Cardiac muscle cell (in vitro differentiated cells and primary cell): ENCODE measurements at regions not wholly inside any gene's neighbourhood (a gene's known extent, or its start where the extent isn't known, plus 50 kb on each side); places are given as distances from the start of the nearest gene placed in this dataset.
A peak's percentile ranks its signal among the peaks of the same experiment; 100 is the strongest.

Experiments
- DNase-seq, 2 donors: peaks; one replicate each; pipeline versions ENCODE4 v3.0.0 to v3.0.0-alpha.2; 2010 to 2017; ENCODE audit warnings: low read depth in 1 of 2, low spot score in 1 of 2
- H3K27ac ChIP-seq: fragments of 200-600 bp; sonication (generic); 2 replicates; pipeline ENCODE4 v1.5.1; 2016
- H3K27me3 ChIP-seq: fragments of 200-600 bp; sonication (generic); 2 replicates; pipeline ENCODE4 v1.6.0; 2016; ENCODE audit warnings: control low read depth
- H3K36me3 ChIP-seq: fragments of 200-600 bp; sonication (generic); 2 replicates; pipeline ENCODE4 v1.5.1; 2016; ENCODE audit warnings: control low read depth
- H3K4me1 ChIP-seq: fragments of 200-600 bp; sonication (generic); 2 replicates; pipeline ENCODE4 v1.8.1; 2017; ENCODE audit warnings: low read depth, mild to moderate bottlenecking, mixed run types
- H3K4me3 ChIP-seq: fragments of 200-600 bp; sonication (generic); 2 replicates; pipeline ENCODE4 v1.5.1; 2016; ENCODE audit warnings: mild to moderate bottlenecking
- H3K9me3 ChIP-seq: fragments of 200-600 bp; sonication (generic); 2 replicates; pipeline ENCODE4 v1.5.1; 2017; ENCODE audit warnings: low read depth, mild to moderate bottlenecking, control low read depth
- TF ChIP-seq, protein P1 (sequence below): IDR thresholded peaks from 2 replicates; pipeline ENCODE4 v1.5.1; 2012; ENCODE audit warnings: low read depth, mild to moderate bottlenecking, low read length

- H3K27ac ChIP-seq, result no peak overlapping the region
- H3K36me3 ChIP-seq, result no peaks in the 10 kb centered on the region
- no peaks in the 10 kb centered on the region for H3K9me3 ChIP-seq
- no peaks in the 10 kb centered on the region for H3K27me3 ChIP-seq
- TF ChIP-seq, protein P1, sequence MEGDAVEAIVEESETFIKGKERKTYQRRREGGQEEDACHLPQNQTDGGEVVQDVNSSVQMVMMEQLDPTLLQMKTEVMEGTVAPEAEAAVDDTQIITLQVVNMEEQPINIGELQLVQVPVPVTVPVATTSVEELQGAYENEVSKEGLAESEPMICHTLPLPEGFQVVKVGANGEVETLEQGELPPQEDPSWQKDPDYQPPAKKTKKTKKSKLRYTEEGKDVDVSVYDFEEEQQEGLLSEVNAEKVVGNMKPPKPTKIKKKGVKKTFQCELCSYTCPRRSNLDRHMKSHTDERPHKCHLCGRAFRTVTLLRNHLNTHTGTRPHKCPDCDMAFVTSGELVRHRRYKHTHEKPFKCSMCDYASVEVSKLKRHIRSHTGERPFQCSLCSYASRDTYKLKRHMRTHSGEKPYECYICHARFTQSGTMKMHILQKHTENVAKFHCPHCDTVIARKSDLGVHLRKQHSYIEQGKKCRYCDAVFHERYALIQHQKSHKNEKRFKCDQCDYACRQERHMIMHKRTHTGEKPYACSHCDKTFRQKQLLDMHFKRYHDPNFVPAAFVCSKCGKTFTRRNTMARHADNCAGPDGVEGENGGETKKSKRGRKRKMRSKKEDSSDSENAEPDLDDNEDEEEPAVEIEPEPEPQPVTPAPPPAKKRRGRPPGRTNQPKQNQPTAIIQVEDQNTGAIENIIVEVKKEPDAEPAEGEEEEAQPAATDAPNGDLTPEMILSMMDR, result no peak
- H3K4me1 ChIP-seq, result no peaks in the 10 kb centered on the region
- peak in 1 of 2 donors; percentile 41 for DNase-seq
- H3K4me3 ChIP-seq, result no peak overlapping the region
These were observed 169.4 kb upstream of the ZNF462 start for GRCh38 chr9:106693558-106693957.

DNA sequence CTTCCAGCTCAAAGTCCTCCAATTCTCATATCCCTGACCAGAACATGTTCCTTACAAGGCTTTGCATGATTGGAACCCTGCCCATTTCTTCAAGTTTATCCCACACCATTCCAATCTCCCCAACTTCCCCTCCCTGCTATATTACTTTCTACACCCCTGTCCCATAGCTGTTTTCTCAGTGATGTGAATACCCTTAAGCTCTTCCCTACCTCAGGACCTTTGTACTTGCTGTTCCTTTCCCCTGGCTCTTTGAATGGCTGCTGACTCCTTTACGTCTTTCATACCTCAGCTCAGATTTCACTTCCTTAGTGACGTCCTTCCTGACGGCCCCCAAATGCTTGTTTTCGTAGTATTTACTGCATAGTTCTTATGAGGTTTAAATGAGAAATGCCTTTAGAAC is 166.2 kb upstream of the ZNF462 start:
- Histone ChIP-seq H3K27ac (no peak overlapping the region), H3K4me1 (no peaks in the 10 kb centered on the region), H3K27me3 (no peaks in the 10 kb centered on the region), H3K4me3 (no peak overlapping the region), H3K9me3 (no peaks in the 10 kb centered on the region), H3K36me3 (no peaks in the 10 kb centered on the region)
- TF ChIP-seq, protein P1, result no peak
- DNase-seq, result no peak

DNA sequence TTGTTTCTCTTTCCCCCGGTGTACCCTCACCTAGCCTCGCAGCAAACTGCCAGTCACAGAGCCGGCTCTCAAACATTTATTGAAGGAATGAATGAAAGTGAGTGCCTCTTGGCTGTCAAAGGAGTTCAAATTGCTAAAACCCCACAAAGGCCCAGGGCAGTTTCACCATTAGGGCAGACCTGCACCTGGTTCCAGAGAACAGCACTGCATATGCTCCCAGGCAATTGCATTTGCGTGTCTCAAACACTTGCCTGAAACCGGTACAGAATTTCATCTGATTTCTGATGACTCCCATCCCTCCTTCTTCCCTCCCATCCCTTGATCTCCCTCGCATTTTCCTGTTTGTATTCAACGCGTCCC is 165.6 kb upstream of the ZNF462 start:
- H3K36me3 ChIP-seq, result no peaks in the 10 kb centered on the region
- no peaks in the 10 kb centered on the region for H3K4me1 ChIP-seq
- no peak overlapping the region for H3K27ac ChIP-seq
- H3K4me3 ChIP-seq, result no peak overlapping the region
- TF ChIP-seq, protein P1, result no peak
- H3K27me3 ChIP-seq, result no peaks in the 10 kb centered on the region
- DNase-seq, result no peak
- no peaks in the 10 kb centered on the region for H3K9me3 ChIP-seq

- TF ChIP-seq, protein P1, result no peak
- DNase-seq, result peak; percentile 36 to 91
- Histone ChIP-seq H3K9me3 (no peaks in the 10 kb centered on the region), H3K27me3 (no peaks in the 10 kb centered on the region), H3K27ac (no peak overlapping the region), H3K4me1 (no peaks in the 10 kb centered on the region), H3K36me3 (no peaks in the 10 kb centered on the region), H3K4me3 (no peak overlapping the region)
These were observed 165.0 kb upstream of the ZNF462 start for GRCh38 chr9:106697750-106698502.

- no peaks in the 10 kb centered on the region for H3K36me3 ChIP-seq
- H3K27ac ChIP-seq, result no peak overlapping the region
- DNase-seq, result no peak
- no peaks in the 10 kb centered on the region for H3K27me3 ChIP-seq
- TF ChIP-seq, protein P1, result no peak
- no peak overlapping the region for H3K4me3 ChIP-seq
- no peaks in the 10 kb centered on the region for H3K9me3 ChIP-seq
- H3K4me1 ChIP-seq, result no peaks in the 10 kb centered on the region
These were observed 162.3 kb upstream of the ZNF462 start for GRCh38 chr9:106700676-106701075.
